ENCODE measurements at regions not wholly inside any gene's neighbourhood (a gene's known extent, or its start where the extent isn't known, plus 50 kb on each side); places are given as distances from the start of the nearest gene placed in this dataset.
A peak's percentile ranks its signal among the peaks of the same experiment; 100 is the strongest.
"Not testable (repeated sequence)": the region's sequence is repeated elsewhere in the genome, so short reads cannot be mapped to it uniquely, and the experiment has no call there.

- DNase-seq (ENCODE audit: low spot score): not testable (repeated sequence)
Measured at GRCh38 chrX:40788698-40789097, 53.4 kb upstream of the MED14 start.

GRCh38 chrX:40792433-40792832, 57.1 kb upstream of the MED14 start:
- DNase-seq (ENCODE audit: low spot score): no peak

DNA sequence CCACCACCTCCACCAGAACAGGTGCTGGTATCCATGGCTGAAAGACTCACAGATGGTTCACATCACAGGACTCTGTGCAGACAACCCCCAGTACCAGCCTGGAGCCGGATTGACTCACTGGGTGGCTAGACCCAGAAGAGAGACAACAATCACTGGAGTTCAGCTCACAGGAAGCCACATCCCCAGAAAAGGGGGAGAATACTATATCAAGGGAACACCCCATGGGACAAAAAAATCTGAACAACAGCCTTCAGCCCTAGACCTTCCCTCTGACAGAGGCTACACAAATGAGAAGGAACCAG, 59.4 kb upstream of the MED14 start:
- not testable (repeated sequence) for DNase-seq (ENCODE audit: low spot score)

DNA sequence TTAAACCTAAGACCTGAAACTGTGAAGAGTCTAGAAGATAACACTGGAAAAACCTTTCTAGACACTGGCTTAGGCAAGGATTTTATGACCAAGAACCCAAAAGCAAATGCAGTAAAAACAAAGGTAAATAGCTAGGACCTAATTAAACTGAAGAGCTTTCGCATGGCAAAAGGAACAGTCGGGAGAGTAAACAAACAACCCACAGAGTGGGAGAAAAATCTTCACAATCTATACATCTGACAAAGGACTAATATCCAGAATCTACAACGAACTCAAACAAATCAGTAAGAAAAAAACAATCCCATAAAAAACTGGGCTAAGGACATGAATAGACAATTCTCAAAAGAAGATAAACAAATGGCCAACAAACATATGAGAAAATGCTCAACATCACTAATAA, 64.4 kb upstream of the MED14 start:
- not testable (repeated sequence) for DNase-seq (ENCODE audit: low spot score)

GRCh38 chrX:40805404-40805803, 70.1 kb upstream of the MED14 start:
- DNase-seq (ENCODE audit: low spot score): no peak

DNA sequence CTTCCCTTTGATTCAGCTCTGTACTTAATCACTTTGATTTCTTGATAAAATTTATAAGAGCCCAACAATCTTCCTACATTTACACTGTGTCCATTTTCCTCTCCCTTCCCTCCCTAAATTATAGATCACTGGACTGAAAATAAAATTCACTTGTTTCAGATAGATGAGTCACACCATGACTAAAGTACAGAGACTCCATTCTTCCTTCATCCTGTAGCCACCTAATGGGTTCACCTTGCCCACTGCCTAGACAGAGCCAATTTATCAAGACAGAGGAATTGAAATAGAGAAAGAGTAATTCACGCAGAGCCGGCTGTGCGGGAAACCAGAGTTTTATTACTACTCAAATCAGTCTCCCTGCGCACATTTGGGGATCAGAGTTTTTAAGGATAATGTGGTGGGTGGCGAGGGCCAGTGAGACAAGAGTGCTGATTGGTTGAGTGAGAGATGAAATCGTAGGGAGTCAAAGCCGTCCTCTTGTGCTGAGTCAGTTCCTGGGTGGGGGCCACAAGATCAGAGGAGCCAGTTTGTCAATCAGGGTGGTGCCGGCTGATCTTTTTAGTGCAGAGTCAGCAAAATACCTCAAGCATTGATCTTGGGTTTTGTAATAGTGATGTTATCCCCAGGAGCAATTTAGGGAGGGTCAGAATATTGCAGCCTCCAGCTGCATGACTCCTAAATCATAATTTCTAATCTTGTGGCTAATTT, 71.3 kb upstream of the MED14 start:
- DNase-seq (ENCODE audit: low spot score): no peak

DNA sequence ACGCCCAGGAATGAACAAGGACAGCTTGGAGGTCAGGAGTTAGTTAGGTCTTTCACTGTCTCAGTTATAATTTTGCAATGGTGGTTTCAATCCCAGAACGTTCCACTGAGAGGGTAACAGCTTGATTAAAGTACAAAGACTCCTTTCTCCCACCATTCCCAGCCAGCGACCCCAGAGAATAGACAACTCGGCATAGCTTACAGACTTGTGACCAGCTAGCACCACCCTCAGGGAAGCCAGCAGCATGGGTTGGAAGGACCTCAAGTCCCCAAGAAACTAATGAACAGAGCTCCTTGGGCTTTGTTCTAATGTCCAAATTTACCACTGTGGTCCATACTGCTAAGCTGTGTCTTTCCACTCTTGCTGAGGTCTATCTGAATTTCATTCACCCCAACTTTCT, 72.0 kb upstream of the MED14 start:
- no peak for DNase-seq (ENCODE audit: low spot score)

DNA sequence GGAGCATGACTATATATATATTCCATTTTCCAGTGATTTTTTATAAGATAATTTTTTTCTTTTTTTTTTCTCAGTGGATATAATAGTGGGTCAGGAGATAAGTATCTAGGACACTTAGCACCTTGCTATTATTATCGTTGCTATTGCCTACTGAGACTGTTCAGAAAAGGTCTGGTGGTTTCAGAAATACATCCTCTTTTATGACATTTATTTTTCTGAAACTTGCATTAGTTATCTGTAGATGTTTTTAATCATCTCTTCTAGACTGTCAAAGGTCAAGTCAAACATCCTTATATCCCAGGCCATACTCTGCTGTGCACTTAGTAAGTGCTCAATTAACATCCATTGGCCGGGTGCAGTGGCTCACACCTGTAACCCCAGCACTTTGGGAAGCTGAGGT, 72.9 kb upstream of the MED14 start:
- no peak for DNase-seq (ENCODE audit: low spot score)

GRCh38 chrX:40809210-40809609, 73.9 kb upstream of the MED14 start:
- DNase-seq (ENCODE audit: low spot score): no peak

- not testable (repeated sequence) for DNase-seq (ENCODE audit: low spot score)
Measured at GRCh38 chrX:40815045-40815444, 79.7 kb upstream of the MED14 start.

GRCh38 chrX:40816906-40817305, 81.6 kb upstream of the MED14 start:
- no peak for DNase-seq (ENCODE audit: low spot score)

- DNase-seq (ENCODE audit: low spot score): no peak
Measured at GRCh38 chrX:40818236-40818635, 82.9 kb upstream of the MED14 start.

- DNase-seq (ENCODE audit: low spot score): no peak
Measured at GRCh38 chrX:40821780-40822179, 86.4 kb upstream of the MED14 start.

DNA sequence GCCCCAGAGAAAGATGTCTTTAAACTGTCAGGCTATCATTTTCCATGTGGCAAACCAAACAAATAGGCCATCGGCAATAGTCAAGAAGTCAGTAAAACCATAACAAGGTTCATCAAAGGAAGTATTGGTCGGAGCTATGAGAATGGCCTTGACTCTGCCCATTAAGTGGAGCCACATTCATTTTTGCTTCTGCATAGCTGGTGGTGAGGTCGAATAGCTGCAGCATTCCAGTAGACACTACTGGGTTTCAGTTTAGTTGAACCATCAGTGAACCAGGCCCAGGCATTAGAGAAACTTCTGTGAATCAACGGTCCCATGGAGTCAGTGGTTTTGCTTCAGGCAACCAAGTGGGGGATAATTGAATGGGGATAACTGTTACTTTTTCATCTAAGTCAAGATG, 92.0 kb upstream of the MED14 start:
- DNase-seq (ENCODE audit: low spot score): no peak

DNA sequence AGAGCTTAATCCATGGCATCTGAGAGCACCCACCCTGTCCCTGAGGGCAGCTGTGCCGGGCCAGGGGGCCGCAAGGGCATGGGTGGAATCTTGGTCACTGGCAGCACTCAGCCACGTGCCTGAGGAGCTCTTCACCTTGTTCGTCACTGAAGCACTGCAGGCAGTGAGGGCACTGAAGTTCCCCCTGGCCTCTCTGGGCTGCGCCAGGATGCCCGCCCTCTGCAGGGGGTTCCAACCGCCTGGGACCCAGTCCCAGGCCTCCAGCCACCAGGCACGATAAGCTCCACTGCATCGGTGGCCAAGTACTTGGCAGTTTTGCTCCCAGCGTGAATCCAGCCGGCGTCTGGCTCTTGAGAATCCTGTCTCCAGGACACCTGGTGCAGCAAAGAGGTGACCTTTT, 96.4 kb upstream of the MED14 start:
- no peak for DNase-seq (ENCODE audit: low spot score)

- DNase-seq (ENCODE audit: low spot score): no peak
Measured at GRCh38 chrX:40832723-40833122, 97.4 kb upstream of the MED14 start.

DNA sequence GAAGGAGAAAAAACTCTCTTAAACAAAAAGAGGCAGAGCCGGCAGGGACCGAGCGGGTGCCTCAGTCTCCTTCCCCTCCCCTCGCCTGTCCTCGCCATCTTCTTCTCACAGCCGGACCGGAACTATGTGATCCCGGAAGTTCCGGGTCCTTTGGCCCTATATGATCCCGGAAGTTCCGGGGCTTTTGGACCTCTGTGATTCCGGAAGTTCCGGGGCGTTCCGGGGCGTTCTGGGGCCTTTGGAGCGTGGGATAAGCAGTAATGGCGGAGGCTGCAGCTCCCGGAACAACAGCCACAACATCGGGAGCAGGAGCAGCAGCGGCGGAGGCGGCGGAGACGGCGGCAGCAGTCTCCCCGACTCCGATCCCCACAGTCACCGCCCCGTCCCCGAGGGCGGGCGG, 98.9 kb upstream of the MED14 start:
- no peak for DNase-seq (ENCODE audit: low spot score)

DNA sequence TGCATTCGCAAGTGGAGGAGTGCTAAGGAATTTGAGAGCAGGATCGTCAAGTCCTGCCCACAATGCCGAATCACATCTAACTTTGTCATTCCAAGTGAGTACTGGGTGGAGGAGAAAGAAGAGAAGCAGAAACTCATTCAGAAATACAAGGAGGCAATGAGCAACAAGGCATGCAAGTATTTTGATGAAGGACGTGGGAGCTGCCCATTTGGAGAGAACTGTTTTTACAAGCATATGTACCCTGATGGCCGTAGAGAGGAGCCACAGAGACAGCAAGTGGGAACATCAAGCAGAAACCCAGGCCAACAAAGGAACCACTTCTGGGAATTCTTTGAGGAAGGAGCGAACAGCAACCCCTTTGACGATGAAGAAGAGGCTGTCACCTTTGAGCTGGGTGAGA, 100.2 kb upstream of the MED14 start:
- no peak for DNase-seq (ENCODE audit: low spot score)

DNA sequence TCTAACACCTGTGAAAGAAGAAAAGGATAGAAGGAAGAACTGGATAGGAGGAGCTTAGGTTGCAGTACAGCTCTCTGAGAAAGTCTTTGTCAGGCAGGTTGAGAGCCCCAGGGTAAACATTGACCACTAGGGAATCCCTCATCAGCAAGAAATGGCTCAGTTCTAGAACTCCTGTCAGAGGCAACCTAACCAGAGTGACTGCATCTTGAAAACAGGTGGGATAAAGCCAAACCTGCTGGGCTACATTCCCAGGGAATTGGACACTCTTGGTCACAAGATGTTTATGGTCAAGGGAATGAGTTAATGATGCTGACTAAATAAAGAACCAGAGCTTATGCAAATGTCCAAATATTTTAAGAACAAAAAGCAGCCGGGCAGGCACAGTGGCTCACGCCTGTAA, 108.3 kb upstream of the MED14 start:
- DNase-seq (ENCODE audit: low spot score): no peak

DNA sequence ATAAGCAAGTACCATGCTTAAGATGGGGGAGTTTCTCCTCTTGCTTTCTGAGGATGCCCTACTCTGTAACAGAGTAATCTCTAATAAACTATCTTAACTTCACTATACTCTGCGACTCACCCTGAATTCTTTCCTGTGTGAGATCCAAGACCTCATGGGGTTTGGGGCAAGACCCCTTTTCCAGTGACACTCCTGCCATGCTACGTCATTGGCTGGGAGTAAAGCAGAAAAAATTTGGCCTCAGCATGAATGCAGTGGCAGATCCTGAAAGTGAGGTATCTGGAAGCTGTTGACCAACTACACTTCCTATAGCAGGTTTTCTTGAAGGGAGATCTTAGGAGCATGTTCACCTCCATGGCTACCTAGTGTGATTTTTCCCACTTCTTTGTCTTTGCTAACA, 109.1 kb upstream of the MED14 start:
- DNase-seq (ENCODE audit: low spot score): no peak

DNA sequence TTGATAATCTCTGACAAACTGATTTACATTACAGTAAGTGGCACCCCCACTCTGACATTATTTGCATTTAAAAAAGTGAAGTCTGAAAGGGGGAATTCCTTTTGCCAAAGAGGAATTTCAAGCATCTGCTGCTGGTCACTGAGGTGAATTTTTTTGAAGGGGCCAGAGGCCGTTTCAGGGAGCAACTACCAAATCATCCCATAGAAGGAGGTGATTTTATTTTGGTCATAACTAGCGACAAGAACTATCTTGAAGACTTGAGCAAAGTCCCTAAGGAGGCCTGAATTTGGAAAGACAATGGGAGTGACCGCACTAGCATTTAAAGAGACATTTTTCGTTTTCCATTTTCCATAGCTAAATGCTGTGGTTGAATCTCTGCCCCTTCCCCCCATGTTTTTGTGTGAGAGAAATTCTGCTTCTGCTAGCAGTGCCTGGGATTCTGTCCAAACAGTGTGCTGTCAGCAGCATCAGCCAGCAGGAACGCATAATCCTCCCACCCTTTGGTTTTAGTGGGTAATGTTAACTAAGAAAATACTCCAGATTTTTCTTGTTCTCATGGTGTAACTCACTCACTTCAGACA, 110.1 kb upstream of the MED14 start:
- peak; percentile 67 for DNase-seq (ENCODE audit: low spot score)

DNA sequence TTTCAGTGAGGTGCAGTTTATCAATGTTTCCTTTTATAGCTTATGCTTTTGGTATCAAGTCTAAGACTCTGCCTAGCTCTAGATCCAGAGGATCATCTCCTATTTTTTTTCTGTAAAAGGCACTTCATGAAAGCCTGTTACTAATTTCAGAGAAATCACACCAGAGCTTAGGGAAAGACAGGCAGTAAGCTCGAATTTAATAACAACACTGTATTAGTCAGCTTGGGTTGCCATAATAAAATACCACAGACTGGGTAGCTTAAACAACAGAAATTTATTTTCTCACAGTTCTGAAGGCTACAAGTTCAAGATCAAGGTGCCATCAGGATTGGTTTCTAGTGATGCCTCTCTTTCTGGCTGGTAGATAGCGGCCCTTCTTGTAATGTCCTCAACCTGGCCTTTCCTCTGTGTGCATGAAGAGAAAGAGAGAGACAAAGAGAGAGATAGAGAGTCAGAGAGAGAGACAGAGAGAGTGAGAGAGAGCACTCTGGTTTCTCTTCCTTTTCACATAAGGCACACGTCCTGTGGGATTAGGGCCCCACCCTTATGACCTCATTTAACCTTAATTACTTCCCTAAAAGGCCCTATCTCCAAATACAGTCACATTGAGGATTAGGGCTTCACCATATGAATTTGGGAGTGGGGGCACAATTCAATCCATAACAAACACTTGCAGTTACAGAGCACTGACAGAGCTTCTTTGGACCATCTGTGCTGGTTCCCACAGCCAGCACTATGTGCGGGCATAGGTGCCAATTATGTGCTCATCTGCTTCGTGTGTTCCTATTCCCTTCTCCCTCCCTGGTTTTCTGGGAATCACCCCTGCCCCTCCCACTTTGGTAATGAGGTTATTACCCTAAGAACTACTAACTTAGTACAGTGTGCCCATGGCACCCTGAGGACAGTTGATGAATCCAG, 114.8 kb upstream of the MED14 start:
- peak; percentile 11 for DNase-seq (ENCODE audit: low spot score)

DNA sequence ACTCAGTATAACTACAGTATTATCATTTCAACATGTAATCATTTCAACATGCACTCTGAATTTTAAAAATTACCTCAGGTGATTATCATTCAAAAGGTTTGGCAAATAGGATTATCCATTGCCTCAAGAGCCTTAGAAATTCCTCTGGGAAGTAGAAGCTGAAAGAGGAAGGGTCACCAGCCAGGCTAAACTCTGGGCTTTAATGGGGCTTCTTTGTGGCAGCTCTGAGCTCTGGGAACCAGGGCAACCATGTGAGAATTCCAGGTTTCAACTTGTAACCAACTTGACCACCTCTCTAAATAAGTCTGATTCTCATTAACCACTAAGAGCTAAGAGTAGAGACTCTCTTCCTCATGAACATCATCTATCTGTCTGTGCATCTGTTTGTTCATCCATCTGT, 117.2 kb upstream of the MED14 start:
- DNase-seq (ENCODE audit: low spot score): no peak

Data from Ammon's horn (tissue), 1 donor.